ENCODE measurements at regions not wholly inside any gene's neighbourhood (a gene's known extent, or its start where the extent isn't known, plus 50 kb on each side); places are given as distances from the start of the nearest gene placed in this dataset.
"Not testable (repeated sequence)": the region's sequence is repeated elsewhere in the genome, so short reads cannot be mapped to it uniquely, and the experiment has no call there.

GRCh38 chr2:129499747-129500146 lies 479.7 kb upstream of the RAB6C start:
- H3K4me3 ChIP-seq = no peak overlapping the region
- no peak for TF ChIP-seq POLR2AphosphoS5 (IDR thresholded peaks at IDR 0.05)
- no peak for TF ChIP-seq POLR2A (IDR thresholded peaks at IDR 0.05)
- TF ChIP-seq, protein P1, sequence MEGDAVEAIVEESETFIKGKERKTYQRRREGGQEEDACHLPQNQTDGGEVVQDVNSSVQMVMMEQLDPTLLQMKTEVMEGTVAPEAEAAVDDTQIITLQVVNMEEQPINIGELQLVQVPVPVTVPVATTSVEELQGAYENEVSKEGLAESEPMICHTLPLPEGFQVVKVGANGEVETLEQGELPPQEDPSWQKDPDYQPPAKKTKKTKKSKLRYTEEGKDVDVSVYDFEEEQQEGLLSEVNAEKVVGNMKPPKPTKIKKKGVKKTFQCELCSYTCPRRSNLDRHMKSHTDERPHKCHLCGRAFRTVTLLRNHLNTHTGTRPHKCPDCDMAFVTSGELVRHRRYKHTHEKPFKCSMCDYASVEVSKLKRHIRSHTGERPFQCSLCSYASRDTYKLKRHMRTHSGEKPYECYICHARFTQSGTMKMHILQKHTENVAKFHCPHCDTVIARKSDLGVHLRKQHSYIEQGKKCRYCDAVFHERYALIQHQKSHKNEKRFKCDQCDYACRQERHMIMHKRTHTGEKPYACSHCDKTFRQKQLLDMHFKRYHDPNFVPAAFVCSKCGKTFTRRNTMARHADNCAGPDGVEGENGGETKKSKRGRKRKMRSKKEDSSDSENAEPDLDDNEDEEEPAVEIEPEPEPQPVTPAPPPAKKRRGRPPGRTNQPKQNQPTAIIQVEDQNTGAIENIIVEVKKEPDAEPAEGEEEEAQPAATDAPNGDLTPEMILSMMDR (IDR thresholded peaks at IDR 0.05) = no peak
- TF ChIP-seq EP300 (IDR thresholded peaks at IDR 0.05) = no peak
- no peak for ATAC-seq
- WGBS, 2 donors (ENCODE audit: low coverage in 1 of 2) = 54 to 94% methylated on average over 2 of the region's 2 CpGs
- H3K4me1 ChIP-seq = no peaks in the 10 kb centered on the region
- no peak overlapping the region for H3K27ac ChIP-seq
- no peaks in the 10 kb centered on the region for H3K9me3 ChIP-seq
- no peaks in the 10 kb centered on the region for H3K36me3 ChIP-seq
- H3K27me3 ChIP-seq = no peaks in the 10 kb centered on the region

- 37% methylated on average over 4 of the region's 4 CpGs for WGBS, 2 donors (ENCODE audit: low coverage in 1 of 2)
Observed at GRCh38 chr2:129502781-129503180, 476.7 kb upstream of the RAB6C start.

GRCh38 chr2:129504646-129505045 lies 474.8 kb upstream of the RAB6C start:
- WGBS, 2 donors (ENCODE audit: low coverage in 1 of 2) = 42 to 72% methylated on average over 2 to 3 of the region's 3 CpGs
- no peak overlapping the region for H3K27ac ChIP-seq
- TF ChIP-seq, protein P1 (IDR thresholded peaks at IDR 0.05) = no peak
- no peak for TF ChIP-seq EP300 (IDR thresholded peaks at IDR 0.05)
- no peak for TF ChIP-seq POLR2A (IDR thresholded peaks at IDR 0.05)
- H3K9me3 ChIP-seq = no peaks in the 10 kb centered on the region
- no peak overlapping the region for H3K4me3 ChIP-seq
- no peaks in the 10 kb centered on the region for H3K4me1 ChIP-seq
- no peaks in the 10 kb centered on the region for H3K27me3 ChIP-seq
- H3K36me3 ChIP-seq = no peaks in the 10 kb centered on the region
- ATAC-seq = no peak

More at GRCh38 chr2:129502781-129503180, 476.7 kb upstream of the RAB6C start:
- H3K27me3 ChIP-seq = no peaks in the 10 kb centered on the region
- no peaks in the 10 kb centered on the region for H3K36me3 ChIP-seq
- H3K4me3 ChIP-seq = no peak overlapping the region
- ATAC-seq = no peak
- no peak overlapping the region for H3K27ac ChIP-seq
- TF ChIP-seq EP300 (IDR thresholded peaks at IDR 0.05) (no peak), POLR2AphosphoS5 (IDR thresholded peaks at IDR 0.05) (no peak), POLR2A (IDR thresholded peaks at IDR 0.05) (no peak)
- TF ChIP-seq, protein P1 (IDR thresholded peaks at IDR 0.05) = no peak
- H3K9me3 ChIP-seq = no peaks in the 10 kb centered on the region
- H3K4me1 ChIP-seq = no peaks in the 10 kb centered on the region

- ATAC-seq = no peak
- H3K4me1 ChIP-seq = no peaks in the 10 kb centered on the region
- no peaks in the 10 kb centered on the region for H3K36me3 ChIP-seq
- no peaks in the 10 kb centered on the region for H3K27me3 ChIP-seq
- 56 to 59% methylated on average over 4 of the region's 4 CpGs for WGBS, 2 donors (ENCODE audit: low coverage in 1 of 2)
- H3K27ac ChIP-seq = no peak overlapping the region
- TF ChIP-seq EP300 (IDR thresholded peaks at IDR 0.05) = no peak
- TF ChIP-seq, protein P1 (IDR thresholded peaks at IDR 0.05) = no peak
- TF ChIP-seq POLR2A (IDR thresholded peaks at IDR 0.05) = no peak
- no peak for TF ChIP-seq POLR2AphosphoS5 (IDR thresholded peaks at IDR 0.05)
- H3K9me3 ChIP-seq = peaks cover 0 to 21% (median 0%) of the 10 kb centered on the region in 3 donors
- no peak overlapping the region for H3K4me3 ChIP-seq
Observed at GRCh38 chr2:129518937-129519336, 460.5 kb upstream of the RAB6C start.

DNA sequence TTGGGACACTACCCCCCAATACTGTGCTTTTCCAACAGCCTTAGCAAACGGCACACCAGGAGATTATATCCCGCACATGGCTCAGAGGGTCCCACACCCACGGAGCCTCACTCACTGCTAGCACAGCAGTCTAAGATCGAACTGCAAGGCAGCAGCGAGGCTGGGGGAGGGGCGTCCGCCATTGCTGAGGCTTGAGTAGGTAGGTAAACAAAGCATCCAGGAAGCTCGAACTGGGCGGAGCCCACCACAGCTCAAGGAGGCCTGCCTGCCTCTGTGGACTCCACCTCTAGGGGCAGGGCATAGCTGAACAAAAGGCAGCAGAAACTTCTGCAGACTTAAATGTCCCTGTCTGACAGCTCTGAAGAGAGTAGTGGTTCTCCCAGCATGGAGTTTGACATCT lies 447.3 kb upstream of the RAB6C start:
- H3K27me3 ChIP-seq, ATAC-seq, H3K36me3 ChIP-seq, H3K27ac ChIP-seq, H3K4me1 ChIP-seq, H3K4me3 ChIP-seq: not testable (repeated sequence)
- H3K9me3 ChIP-seq = peaks cover 0 to 27% (median 0%) of the 10 kb centered on the region in 3 donors
- WGBS, 2 donors (ENCODE audit: low coverage in 1 of 2) = 90% methylated on average over 6 of the region's 9 CpGs; no CpG with 5 or more reads in 1 of the 2 donors

All from gastroesophageal sphincter (tissue), 4 donors.